Fibroblast of the aortic adventitia (primary cell): ENCODE measurements at regions not wholly inside any gene's neighbourhood (a gene's known extent, or its start where the extent isn't known, plus 50 kb on each side); places are given as distances from the start of the nearest gene placed in this dataset.

Source experiments
- DNase-seq: peaks from one replicate; pipeline ENCODE4 v3.0.0-alpha.2; 2010; ENCODE audit warnings: low read depth
- H3K4me3 ChIP-seq: 2 replicates; pipeline ENCODE4 v1.5.1; 2011; ENCODE audit warnings: low read depth, mild to moderate bottlenecking, control low read depth, low read length, moderate library complexity
- TF ChIP-seq, protein P1 (sequence below): IDR thresholded peaks from 2 replicates; pipeline ENCODE4 v1.5.1; 2011; ENCODE audit warnings: mild to moderate bottlenecking, low read length, control low read depth, inconsistent platforms; ENCODE audit not compliant: insufficient read depth

DNA sequence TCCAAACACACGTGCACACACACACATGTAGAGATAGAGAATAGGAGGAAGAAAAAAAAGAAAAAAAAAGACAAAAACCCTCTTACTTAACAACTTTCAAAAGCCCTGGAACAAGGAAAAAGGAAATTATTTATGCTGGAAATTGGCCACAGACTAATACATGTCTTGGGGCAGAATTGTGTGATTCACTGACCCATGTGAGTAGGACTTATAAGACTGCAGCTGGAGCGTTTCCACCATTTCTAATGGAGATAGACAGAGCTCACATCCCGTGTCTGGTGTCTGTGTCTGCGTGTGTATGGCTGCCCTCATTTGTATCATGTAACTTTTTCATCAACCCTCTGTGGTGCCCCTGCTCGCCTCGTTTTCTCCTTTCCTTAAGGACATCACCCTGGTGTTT is 99.8 kb upstream of the PDE10A start:
- peak; percentile 63 for DNase-seq
- TF ChIP-seq, protein P1, sequence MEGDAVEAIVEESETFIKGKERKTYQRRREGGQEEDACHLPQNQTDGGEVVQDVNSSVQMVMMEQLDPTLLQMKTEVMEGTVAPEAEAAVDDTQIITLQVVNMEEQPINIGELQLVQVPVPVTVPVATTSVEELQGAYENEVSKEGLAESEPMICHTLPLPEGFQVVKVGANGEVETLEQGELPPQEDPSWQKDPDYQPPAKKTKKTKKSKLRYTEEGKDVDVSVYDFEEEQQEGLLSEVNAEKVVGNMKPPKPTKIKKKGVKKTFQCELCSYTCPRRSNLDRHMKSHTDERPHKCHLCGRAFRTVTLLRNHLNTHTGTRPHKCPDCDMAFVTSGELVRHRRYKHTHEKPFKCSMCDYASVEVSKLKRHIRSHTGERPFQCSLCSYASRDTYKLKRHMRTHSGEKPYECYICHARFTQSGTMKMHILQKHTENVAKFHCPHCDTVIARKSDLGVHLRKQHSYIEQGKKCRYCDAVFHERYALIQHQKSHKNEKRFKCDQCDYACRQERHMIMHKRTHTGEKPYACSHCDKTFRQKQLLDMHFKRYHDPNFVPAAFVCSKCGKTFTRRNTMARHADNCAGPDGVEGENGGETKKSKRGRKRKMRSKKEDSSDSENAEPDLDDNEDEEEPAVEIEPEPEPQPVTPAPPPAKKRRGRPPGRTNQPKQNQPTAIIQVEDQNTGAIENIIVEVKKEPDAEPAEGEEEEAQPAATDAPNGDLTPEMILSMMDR = no peak
- no peak overlapping the region for H3K4me3 ChIP-seq

DNA sequence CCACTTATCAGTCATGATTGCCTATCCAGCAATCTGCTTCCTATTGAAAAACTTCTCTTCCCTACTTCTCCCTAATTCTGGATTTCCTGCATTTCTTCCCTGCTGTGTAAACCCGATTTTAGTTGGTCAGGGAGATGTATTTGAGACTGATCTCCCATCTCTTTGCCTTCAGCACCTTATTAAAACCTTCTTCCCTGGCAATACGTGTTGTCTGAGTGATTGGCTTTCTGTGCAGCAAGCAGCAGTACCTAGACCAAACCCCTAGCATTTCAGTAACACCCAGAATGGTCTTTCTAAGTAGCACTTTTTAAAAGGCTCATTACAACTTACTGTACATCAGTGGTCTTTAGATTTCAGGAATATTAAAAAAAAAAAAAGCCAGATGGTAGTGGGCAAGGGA is 99.1 kb upstream of the PDE10A start:
- TF ChIP-seq, protein P1 = no peak
- no peak for DNase-seq
- H3K4me3 ChIP-seq = no peak overlapping the region

- TF ChIP-seq, protein P1 = no peak
Observed at GRCh38 chr6:165760803-165761185, 97.8 kb upstream of the PDE10A start.

DNA sequence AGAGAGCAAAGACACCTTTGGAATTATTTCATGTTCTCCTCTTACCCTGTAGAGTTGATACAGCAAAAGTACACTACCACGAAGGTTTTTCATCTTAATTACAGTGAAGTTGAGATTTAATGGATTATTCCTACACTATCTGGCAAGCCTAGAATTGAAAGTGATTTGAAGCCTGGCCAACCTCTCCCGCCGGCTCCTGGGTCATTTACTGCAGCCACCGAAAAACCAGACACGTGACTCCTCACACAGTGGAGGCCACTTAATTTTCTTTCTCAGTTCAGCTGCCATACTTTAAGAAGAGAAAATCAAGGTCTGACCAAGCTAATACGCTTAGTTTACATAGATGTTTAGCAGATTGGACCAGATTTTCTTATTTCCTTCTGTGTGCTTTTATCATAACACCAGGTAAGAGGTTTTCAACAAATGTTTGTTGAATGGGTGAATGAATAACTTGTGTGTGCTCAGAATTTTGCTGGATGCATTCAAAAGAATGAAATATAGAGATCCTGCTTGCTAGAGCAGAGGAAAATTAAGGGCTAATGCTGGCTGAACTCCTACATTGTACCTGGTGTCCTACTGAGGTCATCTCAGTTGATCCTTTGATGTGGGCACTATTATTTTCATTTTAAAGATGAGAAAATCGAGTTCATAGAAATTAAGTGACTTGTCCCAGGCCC is 97.2 kb upstream of the PDE10A start:
- DNase-seq = no peak
- TF ChIP-seq, protein P1 = no peak
- H3K4me3 ChIP-seq = no peak overlapping the region

More at GRCh38 chr6:165760803-165761185, 97.8 kb upstream of the PDE10A start:
- DNase-seq = no peak
- H3K4me3 ChIP-seq = no peak overlapping the region

GRCh38 chr6:165758441-165758840 is 95.4 kb upstream of the PDE10A start:
- DNase-seq = no peak
- no peak overlapping the region for H3K4me3 ChIP-seq
- TF ChIP-seq, protein P1 = no peak

- no peak overlapping the region for H3K4me3 ChIP-seq
- no peak for DNase-seq
- TF ChIP-seq, protein P1 = no peak
Observed at GRCh38 chr6:165755583-165755982, 92.5 kb upstream of the PDE10A start.

- DNase-seq = no peak
- TF ChIP-seq, protein P1 = no peak
- H3K4me3 ChIP-seq = no peak overlapping the region
Observed at GRCh38 chr6:165753506-165753905, 90.5 kb upstream of the PDE10A start.
